PC-9 (cell line): ENCODE measurements at regions not wholly inside any gene's neighbourhood (a gene's known extent, or its start where the extent isn't known, plus 50 kb on each side); places are given as distances from the start of the nearest gene placed in this dataset.

Source experiments
- CTCF ChIP-seq: fragments of 200-600 bp; sonication (generic); conservative IDR thresholded peaks from 2 replicates; pipeline ENCODE4 v1.6.1; 2017; ENCODE audit warnings: mixed run types, antibody characterized with exemption, mild to moderate bottlenecking, moderate library complexity
- EZH2 ChIP-seq: fragments of 200-600 bp; sonication (generic); IDR thresholded peaks from 2 replicates; pipeline ENCODE4 v1.8.0; 2017; ENCODE audit warnings: antibody characterized with exemption, low read depth

- no peak for TF ChIP-seq CTCF
- no peak for TF ChIP-seq EZH2
Observed at GRCh38 chr2:64312622-64313397, 141.2 kb upstream of the LGALSL start.
